Activated CD8-positive, alpha-beta T cell treated with anti-CD3 and anti-CD28 coated beads, Interleukin-2, amount 10 ng/mL, durations not matched to agents 7 days and 5 days (primary cell): ENCODE measurements at regions not wholly inside any gene's neighbourhood (a gene's known extent, or its start where the extent isn't known, plus 50 kb on each side); places are given as distances from the start of the nearest gene placed in this dataset.

Experiments
- ATAC-seq: fragments of 150-1000 bp; cut with Tn5 transposase; one replicate; pipeline ENCODE4 v1.10.0; 2021; ENCODE audit warnings: moderate library complexity
- CTCF ChIA-PET: fragments of 350-600 bp; sonication (Branson Sonifier 250); formaldehyde crosslinking; loops from one replicate; lab custom pipeline; 2021; ENCODE audit warnings: antibody characterized with exemption; lab: Charles Lee
- POLR2A ChIA-PET: fragments of 350-600 bp; sonication (Branson Sonifier 250); formaldehyde crosslinking; loops from one replicate; lab custom pipeline; 2021; ENCODE audit warnings: antibody characterized with exemption; lab: Charles Lee
- DNase-seq: peaks from one replicate; pipeline ENCODE4 v3.0.0-alpha.2; 2020
- H3K27ac Mint-ChIP-seq: one replicate; pipeline ENCODE4 v1.8.0; 2021; ENCODE audit warnings: mild to moderate bottlenecking, mixed read lengths
- H3K27me3 Mint-ChIP-seq: one replicate; pipeline ENCODE4 v1.8.0; 2021; ENCODE audit warnings: low read depth, mixed read lengths
- H3K36me3 Mint-ChIP-seq: one replicate; pipeline ENCODE4 v1.8.0; 2021; ENCODE audit warnings: low read depth, mixed read lengths
- H3K4me1 Mint-ChIP-seq: one replicate; pipeline ENCODE4 v1.8.0; 2021; ENCODE audit warnings: low read depth, mixed read lengths
- H3K4me3 Mint-ChIP-seq: one replicate; pipeline ENCODE4 v1.8.0; 2021; ENCODE audit warnings: mild to moderate bottlenecking, mixed read lengths
- H3K9me3 Mint-ChIP-seq: one replicate; pipeline ENCODE4 v1.8.0; 2022; ENCODE audit warnings: mixed read lengths; ENCODE audit not compliant: insufficient read depth

- POLR2A ChIA-PET, result no interaction called here
- Mint-ChIP-seq H3K27me3 (no peaks in the 10 kb centered on the region), H3K27ac (no peak overlapping the region), H3K36me3 (no peaks in the 10 kb centered on the region), H3K9me3 (no peaks in the 10 kb centered on the region), H3K4me1 (no peaks in the 10 kb centered on the region), H3K4me3 (no peak overlapping the region)
- ATAC-seq (no peak), DNase-seq (no peak)
- CTCF ChIA-PET, result no interaction called here
Measured at GRCh38 chr4:8736090-8736825, 135.4 kb downstream of the HMX1 start.

GRCh38 chr4:8735236-8736089, 136.2 kb downstream of the HMX1 start:
- ChIA-PET POLR2A (no interaction called here), CTCF (no interaction called here)
- no peaks in the 10 kb centered on the region for H3K9me3 Mint-ChIP-seq
- no peaks in the 10 kb centered on the region for H3K27me3 Mint-ChIP-seq
- H3K27ac Mint-ChIP-seq, result no peak overlapping the region
- no peaks in the 10 kb centered on the region for H3K36me3 Mint-ChIP-seq
- no peaks in the 10 kb centered on the region for H3K4me1 Mint-ChIP-seq
- DNase-seq, result no peak
- no peak overlapping the region for H3K4me3 Mint-ChIP-seq
- ATAC-seq, result no peak

- no peaks in the 10 kb centered on the region for H3K27me3 Mint-ChIP-seq
- ATAC-seq (no peak), DNase-seq (no peak)
- peaks cover 3% of the 10 kb centered on the region for H3K4me1 Mint-ChIP-seq
- no peaks in the 10 kb centered on the region for H3K36me3 Mint-ChIP-seq
- no peak overlapping the region for H3K4me3 Mint-ChIP-seq
- POLR2A ChIA-PET, result no interaction called here
- H3K9me3 Mint-ChIP-seq, result no peaks in the 10 kb centered on the region
- CTCF ChIA-PET, result no interaction called here
- no peak overlapping the region for H3K27ac Mint-ChIP-seq
Measured at GRCh38 chr4:8732681-8733243, 138.9 kb downstream of the HMX1 start.

GRCh38 chr4:8732092-8732491, 139.5 kb downstream of the CPZ start:
- no peaks in the 10 kb centered on the region for H3K27me3 Mint-ChIP-seq
- ChIA-PET POLR2A (no interaction called here), CTCF (no interaction called here)
- no peak overlapping the region for H3K4me3 Mint-ChIP-seq
- no peaks in the 10 kb centered on the region for H3K9me3 Mint-ChIP-seq
- ATAC-seq (no peak), DNase-seq (no peak)
- H3K36me3 Mint-ChIP-seq, result no peaks in the 10 kb centered on the region
- H3K27ac Mint-ChIP-seq, result no peak overlapping the region
- peaks cover 9% of the 10 kb centered on the region for H3K4me1 Mint-ChIP-seq

GRCh38 chr4:8731364-8731763, 138.8 kb downstream of the CPZ start:
- POLR2A ChIA-PET, result no interaction called here
- CTCF ChIA-PET, result no interaction called here
- H3K36me3 Mint-ChIP-seq, result no peaks in the 10 kb centered on the region
- peaks cover 9% of the 10 kb centered on the region for H3K4me1 Mint-ChIP-seq
- no peak overlapping the region for H3K27ac Mint-ChIP-seq
- no peaks in the 10 kb centered on the region for H3K9me3 Mint-ChIP-seq
- ATAC-seq, result no peak
- no peaks in the 10 kb centered on the region for H3K27me3 Mint-ChIP-seq
- H3K4me3 Mint-ChIP-seq, result no peak overlapping the region
- no peak for DNase-seq

GRCh38 chr4:8730681-8731080, 138.1 kb downstream of the CPZ start:
- Mint-ChIP-seq H3K4me1 (peaks cover 9% of the 10 kb centered on the region), H3K27me3 (no peaks in the 10 kb centered on the region), H3K4me3 (no peak overlapping the region), H3K36me3 (no peaks in the 10 kb centered on the region), H3K9me3 (no peaks in the 10 kb centered on the region), H3K27ac (no peak overlapping the region)
- ChIA-PET CTCF (no interaction called here), POLR2A (no interaction called here)
- no peak for ATAC-seq
- DNase-seq, result no peak

- no peak overlapping the region for H3K4me3 Mint-ChIP-seq
- DNase-seq, result no peak
- no peak overlapping the region for H3K27ac Mint-ChIP-seq
- ChIA-PET CTCF (no interaction called here), POLR2A (no interaction called here)
- no peaks in the 10 kb centered on the region for H3K36me3 Mint-ChIP-seq
- peaks cover 9% of the 10 kb centered on the region for H3K4me1 Mint-ChIP-seq
- ATAC-seq, result no peak
- no peaks in the 10 kb centered on the region for H3K9me3 Mint-ChIP-seq
- H3K27me3 Mint-ChIP-seq, result no peaks in the 10 kb centered on the region
Measured at GRCh38 chr4:8730159-8730558, 137.6 kb downstream of the CPZ start.

- no peak overlapping the region for H3K4me3 Mint-ChIP-seq
- H3K27ac Mint-ChIP-seq, result no peak overlapping the region
- no peaks in the 10 kb centered on the region for H3K36me3 Mint-ChIP-seq
- no peaks in the 10 kb centered on the region for H3K9me3 Mint-ChIP-seq
- ATAC-seq (no peak), DNase-seq (no peak)
- H3K4me1 Mint-ChIP-seq, result peaks cover 9% of the 10 kb centered on the region
- POLR2A ChIA-PET, result no interaction called here
- CTCF ChIA-PET, result no interaction called here
- H3K27me3 Mint-ChIP-seq, result no peaks in the 10 kb centered on the region
Measured at GRCh38 chr4:8729408-8730149, 137.0 kb downstream of the CPZ start.

GRCh38 chr4:8728536-8729407, 136.2 kb downstream of the CPZ start:
- H3K27me3 Mint-ChIP-seq, result no peaks in the 10 kb centered on the region
- no peaks in the 10 kb centered on the region for H3K9me3 Mint-ChIP-seq
- CTCF ChIA-PET, result no interaction called here
- POLR2A ChIA-PET, result no interaction called here
- H3K4me3 Mint-ChIP-seq, result no peak overlapping the region
- H3K27ac Mint-ChIP-seq, result no peak overlapping the region
- peak; percentile 13 for DNase-seq
- no peaks in the 10 kb centered on the region for H3K36me3 Mint-ChIP-seq
- ATAC-seq, result no peak
- H3K4me1 Mint-ChIP-seq, result peaks cover 9% of the 10 kb centered on the region

- DNase-seq, result no peak
- peak overlapping the region; percentile 18 for H3K27ac Mint-ChIP-seq
- POLR2A ChIA-PET, result no interaction called here
- ATAC-seq, result peak; percentile 19
- H3K9me3 Mint-ChIP-seq, result no peaks in the 10 kb centered on the region
- CTCF ChIA-PET, result no interaction called here
- H3K36me3 Mint-ChIP-seq, result no peaks in the 10 kb centered on the region
- H3K4me3 Mint-ChIP-seq, result no peak overlapping the region
- H3K27me3 Mint-ChIP-seq, result no peaks in the 10 kb centered on the region
- H3K4me1 Mint-ChIP-seq, result peaks cover 9% of the 10 kb centered on the region
Measured at GRCh38 chr4:8727546-8728510, 135.3 kb downstream of the CPZ start.
